ENCODE measurements at regions not wholly inside any gene's neighbourhood (a gene's known extent, or its start where the extent isn't known, plus 50 kb on each side); places are given as distances from the start of the nearest gene placed in this dataset.

- DNase-seq = no peak
- TF ChIP-seq, protein P1, sequence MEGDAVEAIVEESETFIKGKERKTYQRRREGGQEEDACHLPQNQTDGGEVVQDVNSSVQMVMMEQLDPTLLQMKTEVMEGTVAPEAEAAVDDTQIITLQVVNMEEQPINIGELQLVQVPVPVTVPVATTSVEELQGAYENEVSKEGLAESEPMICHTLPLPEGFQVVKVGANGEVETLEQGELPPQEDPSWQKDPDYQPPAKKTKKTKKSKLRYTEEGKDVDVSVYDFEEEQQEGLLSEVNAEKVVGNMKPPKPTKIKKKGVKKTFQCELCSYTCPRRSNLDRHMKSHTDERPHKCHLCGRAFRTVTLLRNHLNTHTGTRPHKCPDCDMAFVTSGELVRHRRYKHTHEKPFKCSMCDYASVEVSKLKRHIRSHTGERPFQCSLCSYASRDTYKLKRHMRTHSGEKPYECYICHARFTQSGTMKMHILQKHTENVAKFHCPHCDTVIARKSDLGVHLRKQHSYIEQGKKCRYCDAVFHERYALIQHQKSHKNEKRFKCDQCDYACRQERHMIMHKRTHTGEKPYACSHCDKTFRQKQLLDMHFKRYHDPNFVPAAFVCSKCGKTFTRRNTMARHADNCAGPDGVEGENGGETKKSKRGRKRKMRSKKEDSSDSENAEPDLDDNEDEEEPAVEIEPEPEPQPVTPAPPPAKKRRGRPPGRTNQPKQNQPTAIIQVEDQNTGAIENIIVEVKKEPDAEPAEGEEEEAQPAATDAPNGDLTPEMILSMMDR (IDR thresholded peaks at IDR 0.05) = no peak
- WGBS, 2 donors = 80 to 89% methylated on average over 16 of the region's 16 CpGs
- FAIRE-seq = no peak
- intact Hi-C loops (cut with DNase I) = no loop called here
- Histone ChIP-seq H3K9me3 (no peaks in the 10 kb centered on the region), H3K4me3 (no peak overlapping the region), H3K36me3 (no peaks in the 10 kb centered on the region), H3K27me3 (no peaks in the 10 kb centered on the region), H3K4me1 (no peaks in the 10 kb centered on the region), H3K27ac (no peak overlapping the region)
- ATAC-seq = no peak
These were observed 116.9 kb upstream of the HDAC4 start for GRCh38 chr2:239517686-239518085.

- Histone ChIP-seq H3K27ac (no peak overlapping the region), H3K27me3 (no peaks in the 10 kb centered on the region), H3K36me3 (no peaks in the 10 kb centered on the region), H3K4me1 (no peaks in the 10 kb centered on the region), H3K9me3 (no peaks in the 10 kb centered on the region), H3K4me3 (no peak overlapping the region)
- intact Hi-C loops (cut with DNase I) = no loop called here
- DNase-seq (no peak), ATAC-seq (no peak), FAIRE-seq (no peak)
- TF ChIP-seq, protein P1 (IDR thresholded peaks at IDR 0.05) = no peak
- 77 to 82% methylated on average over 11 of the region's 11 CpGs for WGBS, 2 donors
These were observed 116.1 kb upstream of the HDAC4 start for GRCh38 chr2:239516954-239517305.

GRCh38 chr2:239516286-239516953, 115.6 kb upstream of the HDAC4 start:
- no peak for ATAC-seq

GRCh38 chr2:239514754-239515530, 114.1 kb upstream of the HDAC4 start:
- intact Hi-C loops (cut with DNase I) = no loop called here
- no peak overlapping the region for H3K4me3 ChIP-seq
- TF ChIP-seq, protein P1 (IDR thresholded peaks at IDR 0.05) = no peak
- no peak for ATAC-seq
- no peaks in the 10 kb centered on the region for H3K4me1 ChIP-seq
- H3K27ac ChIP-seq = no peak overlapping the region
- FAIRE-seq = no peak
- no peaks in the 10 kb centered on the region for H3K36me3 ChIP-seq
- peak in 1 of 6 donors; percentile 39 for DNase-seq
- H3K9me3 ChIP-seq = no peaks in the 10 kb centered on the region
- WGBS, 2 donors = 39 to 43% methylated on average over 24 of the region's 24 CpGs
- H3K27me3 ChIP-seq = no peaks in the 10 kb centered on the region

More at GRCh38 chr2:239516286-239516953, 115.6 kb upstream of the HDAC4 start:
- no peaks in the 10 kb centered on the region for H3K9me3 ChIP-seq
- no peaks in the 10 kb centered on the region for H3K27me3 ChIP-seq
- H3K4me3 ChIP-seq = no peak overlapping the region
- no peaks in the 10 kb centered on the region for H3K4me1 ChIP-seq
- H3K36me3 ChIP-seq = no peaks in the 10 kb centered on the region
- TF ChIP-seq, protein P1 (IDR thresholded peaks at IDR 0.05) = no peak
- DNase-seq = peak in 1 of 6 donors; percentile 54
- WGBS, 2 donors = 60 to 75% methylated on average over 13 of the region's 13 CpGs
- FAIRE-seq = no peak
- H3K27ac ChIP-seq = no peak overlapping the region
- intact Hi-C loops (cut with DNase I) = no loop called here

DNA sequence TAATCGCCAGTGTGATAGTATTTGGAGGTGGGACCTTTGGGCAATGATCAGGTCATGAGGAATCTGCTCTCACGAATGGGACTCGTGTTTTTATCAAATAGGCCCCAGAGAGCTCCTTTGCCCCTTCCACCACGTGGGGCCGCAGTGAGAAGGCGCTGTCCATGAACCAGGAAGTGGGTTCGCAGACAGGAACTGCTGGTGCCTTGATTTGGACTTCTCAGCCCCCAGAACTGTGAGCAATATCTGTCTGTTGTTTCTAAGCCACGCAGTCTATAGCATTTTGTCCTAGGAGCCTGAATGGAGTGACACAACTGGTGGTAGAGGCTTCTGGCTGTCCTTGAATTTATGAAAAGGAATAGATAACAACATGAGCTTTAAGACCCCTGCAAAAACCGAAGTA, 111.2 kb upstream of the HDAC4 start:
- FAIRE-seq = no peak
- Histone ChIP-seq H3K36me3 (no peaks in the 10 kb centered on the region), H3K9me3 (no peaks in the 10 kb centered on the region), H3K4me3 (no peak overlapping the region), H3K4me1 (no peaks in the 10 kb centered on the region), H3K27me3 (no peaks in the 10 kb centered on the region), H3K27ac (no peak overlapping the region)
- ATAC-seq = no peak
- 80 to 87% methylated on average over 9 of the region's 9 CpGs for WGBS, 2 donors
- TF ChIP-seq, protein P1 (IDR thresholded peaks at IDR 0.05) = no peak
- intact Hi-C loops (cut with DNase I) = no loop called here
- DNase-seq = no peak

Data from pancreas (tissue), 10 donors.